Hematopoietic multipotent progenitor cell treated with erythropoietin and hydrocortisone succinate and interleukin-3 and kit ligand, for 15 days (in vitro differentiated cells): ENCODE measurements at regions not wholly inside any gene's neighbourhood (a gene's known extent, or its start where the extent isn't known, plus 50 kb on each side); places are given as distances from the start of the nearest gene placed in this dataset.
"Not testable (repeated sequence)": the region's sequence is repeated elsewhere in the genome, so short reads cannot be mapped to it uniquely, and the experiment has no call there.

Experiments
- DNase-seq: peaks from one replicate; pipeline ENCODE4 v3.0.0-alpha.2; 2015; ENCODE audit warnings: low spot score

DNA sequence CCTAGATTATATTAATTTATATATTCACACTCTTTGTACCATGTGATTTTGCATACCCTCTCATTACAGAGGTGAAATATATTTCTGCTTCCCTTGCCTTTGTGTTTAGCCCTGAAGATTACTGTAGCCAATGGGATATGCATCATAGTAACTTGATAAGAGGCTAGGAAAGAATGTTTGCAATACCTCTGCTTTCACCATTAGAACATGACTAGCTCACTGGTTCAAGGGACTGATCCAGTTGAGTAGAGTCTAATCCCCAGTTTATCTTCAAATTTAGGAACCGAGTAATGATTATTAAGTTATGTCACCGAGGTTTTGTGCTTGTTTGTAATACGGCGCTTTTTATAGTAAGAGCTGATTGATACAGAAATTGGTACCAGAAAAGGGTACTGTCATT is 552.6 kb upstream of the GJE1 start:
- DNase-seq = no peak

DNA sequence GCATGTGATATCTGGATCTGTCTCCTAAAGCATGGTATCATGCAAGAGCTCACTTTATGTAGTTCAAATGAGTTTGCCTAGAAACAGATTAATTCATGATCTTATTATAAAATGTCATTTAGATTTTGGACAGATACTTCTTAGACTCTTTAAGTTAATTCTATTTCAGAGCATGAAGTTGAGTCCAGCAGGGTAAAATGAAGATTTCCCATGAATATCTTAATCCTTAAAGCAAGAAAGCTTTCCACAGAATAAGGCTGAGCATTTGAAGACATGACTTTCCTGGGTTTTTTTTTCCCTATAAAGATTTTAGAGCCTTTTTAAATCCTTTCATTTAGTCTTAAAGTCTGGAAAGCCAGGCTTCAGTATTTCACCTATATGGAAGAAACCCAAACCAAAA is 556.0 kb upstream of the GJE1 start:
- DNase-seq = no peak

DNA sequence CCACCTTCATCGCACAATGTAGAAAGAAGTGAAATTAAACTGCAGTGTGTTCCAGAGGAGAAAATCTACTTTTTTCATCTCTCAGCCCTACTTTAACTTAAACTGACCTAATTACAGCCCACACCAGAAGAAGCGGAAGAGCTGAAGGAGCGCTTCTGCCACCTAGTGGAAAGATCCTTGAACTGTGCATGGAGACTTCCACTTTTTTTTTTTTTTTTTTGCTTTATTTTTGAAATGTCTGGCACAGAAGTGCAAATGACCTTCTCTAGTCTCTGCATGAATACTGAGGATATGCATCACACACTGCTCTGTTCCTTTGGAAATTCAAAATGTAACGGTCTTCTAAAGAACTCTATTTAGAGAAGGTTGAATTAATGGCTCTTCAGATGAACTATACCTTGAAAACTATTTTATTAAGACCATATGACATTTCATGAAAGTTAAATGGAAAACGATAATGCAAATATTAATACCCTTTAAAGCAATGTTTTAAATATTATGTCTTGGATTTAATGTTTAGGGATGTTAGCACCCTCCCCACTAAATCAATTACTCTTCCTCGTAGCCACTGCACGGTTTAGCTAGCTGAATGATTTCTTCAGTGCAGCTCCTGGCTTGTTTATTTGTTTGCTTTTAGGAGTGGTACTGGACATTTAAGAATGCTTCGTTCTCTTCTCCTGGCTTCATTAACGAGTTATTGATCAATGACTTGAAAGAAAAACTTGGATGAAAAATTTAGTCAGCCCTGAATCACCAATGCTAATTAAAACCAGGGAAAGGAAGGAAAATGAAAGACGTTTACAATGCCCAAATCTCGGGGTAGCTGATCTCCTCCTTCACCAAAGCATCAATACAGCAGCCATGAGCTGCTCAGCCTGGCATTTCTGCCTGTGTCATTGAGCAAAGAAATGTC is 569.6 kb upstream of the GJE1 start:
- peak; percentile 35 for DNase-seq

DNA sequence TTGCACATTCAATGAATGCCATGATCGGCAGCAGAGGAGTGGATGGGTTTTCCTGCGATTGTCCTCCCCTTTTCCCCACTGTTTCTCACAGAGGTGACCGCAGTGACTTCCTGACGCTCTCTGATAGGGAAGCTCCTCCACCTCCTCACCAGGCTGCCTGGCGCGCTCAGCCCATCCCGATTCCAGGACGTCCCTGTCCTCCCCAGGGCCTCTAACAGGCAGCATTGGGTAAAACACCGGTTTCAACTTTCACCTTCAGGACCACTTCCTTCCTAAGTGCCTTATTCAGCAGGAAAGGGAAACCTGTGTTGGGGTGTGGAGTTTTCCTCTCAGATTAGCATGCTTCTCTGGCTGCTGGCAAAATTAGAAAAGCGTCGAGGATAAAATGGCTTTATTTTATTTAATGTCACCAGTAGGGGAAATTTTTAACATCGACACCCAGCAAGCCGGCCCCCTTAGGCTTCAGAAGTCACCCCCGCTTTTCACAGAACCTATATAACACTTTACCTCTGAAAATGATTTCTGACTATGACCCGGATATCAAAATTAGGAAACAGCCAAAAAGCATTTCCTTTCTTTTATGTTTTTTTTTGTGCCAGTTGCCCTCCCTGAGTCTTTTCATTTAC is 570.4 kb upstream of the GJE1 start:
- no peak for DNase-seq

DNA sequence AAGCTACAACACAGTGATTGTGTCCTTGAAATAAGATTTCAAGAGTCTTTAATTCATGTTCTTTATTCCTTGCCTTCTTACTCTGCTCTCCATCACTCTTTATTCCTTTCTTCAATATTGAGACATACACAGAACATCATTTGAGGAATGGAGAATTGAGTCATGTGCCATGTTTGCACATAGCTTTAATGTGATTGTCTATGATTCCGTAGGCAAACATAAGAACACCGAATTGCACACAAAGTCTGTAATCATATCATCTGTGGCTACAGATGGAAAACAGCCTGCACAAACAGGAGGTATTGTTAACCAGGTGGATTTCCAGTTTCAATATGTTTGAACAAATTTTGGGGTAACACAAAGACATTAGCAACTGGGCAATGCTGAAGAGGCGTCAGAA is 571.6 kb upstream of the GJE1 start:
- DNase-seq = no peak

DNA sequence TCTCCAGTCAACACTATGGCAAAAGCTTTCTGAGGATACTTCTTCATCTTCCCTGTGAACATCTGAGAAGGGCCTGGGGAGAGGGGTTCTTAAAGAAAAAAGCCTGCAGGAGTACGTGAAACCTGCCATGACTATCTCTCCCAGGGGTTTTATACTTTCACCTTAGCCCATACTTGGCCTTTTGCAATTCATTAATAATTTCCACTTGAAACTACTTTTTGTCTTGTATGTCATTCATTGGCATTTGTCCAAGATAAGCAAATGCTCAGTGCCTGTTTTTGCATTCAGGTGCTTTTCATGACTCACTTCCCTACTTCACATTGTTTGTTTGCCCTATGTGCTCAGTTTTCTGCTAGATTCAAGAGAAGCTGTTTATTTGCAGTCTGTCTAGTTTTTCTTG is 580.3 kb upstream of the GJE1 start:
- DNase-seq = no peak

DNA sequence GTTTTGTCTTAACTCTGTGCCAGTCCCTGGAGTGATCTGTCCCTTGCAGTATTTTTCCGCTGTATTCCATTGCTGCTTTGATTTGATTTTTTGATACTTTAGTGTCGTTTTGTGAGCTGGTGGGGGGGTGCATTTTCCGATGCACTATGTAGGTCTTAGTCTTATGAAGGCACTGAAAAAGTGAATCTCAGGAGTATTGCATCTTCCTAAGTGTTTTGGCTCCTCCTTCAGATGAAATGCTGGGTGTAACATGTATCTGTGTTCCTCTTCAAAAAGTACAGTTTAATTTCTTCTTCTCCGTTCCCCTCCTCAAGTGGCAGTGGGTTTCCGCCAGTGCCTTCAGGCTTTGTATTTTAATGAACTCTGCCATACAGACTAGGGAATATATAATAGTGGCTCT is 580.7 kb upstream of the GJE1 start:
- DNase-seq = no peak

DNA sequence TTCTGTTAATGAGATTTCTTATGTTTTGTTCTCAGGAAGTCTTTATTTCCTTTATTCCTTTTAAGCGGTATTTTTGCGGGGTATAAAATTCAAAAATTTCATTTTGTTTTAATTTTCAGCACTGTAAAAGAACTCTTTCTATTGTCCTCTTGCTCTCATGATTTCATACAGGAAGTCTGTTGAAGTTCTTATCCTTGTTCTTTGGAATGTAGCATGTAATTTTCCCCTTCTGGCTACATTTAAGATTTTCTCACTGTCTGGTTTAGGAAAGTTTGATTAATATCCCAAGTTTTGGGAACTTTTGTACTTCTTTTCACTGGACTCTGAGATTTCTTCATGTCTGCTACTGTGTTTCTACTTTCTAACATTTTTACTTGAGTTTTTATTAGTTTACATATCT is 581.4 kb upstream of the GJE1 start:
- no peak for DNase-seq

DNA sequence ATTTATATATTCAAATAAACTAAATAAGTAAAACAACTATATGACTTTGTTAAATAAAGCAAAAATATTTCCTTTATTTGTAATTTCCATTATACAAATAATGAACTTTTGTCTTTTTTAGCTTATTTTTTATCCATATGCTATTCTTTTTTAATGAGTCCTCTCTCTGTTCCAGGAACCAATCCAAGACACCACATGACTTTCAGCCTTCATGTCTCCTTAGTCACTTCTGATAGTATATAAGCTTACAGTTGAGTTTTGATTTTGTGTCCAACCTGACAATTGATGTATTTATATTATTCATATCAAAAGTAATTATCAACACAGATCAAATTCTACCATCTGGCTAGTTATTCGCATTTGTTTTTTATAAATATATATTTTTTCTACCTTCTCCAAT is 582.3 kb upstream of the GJE1 start:
- no peak for DNase-seq

DNA sequence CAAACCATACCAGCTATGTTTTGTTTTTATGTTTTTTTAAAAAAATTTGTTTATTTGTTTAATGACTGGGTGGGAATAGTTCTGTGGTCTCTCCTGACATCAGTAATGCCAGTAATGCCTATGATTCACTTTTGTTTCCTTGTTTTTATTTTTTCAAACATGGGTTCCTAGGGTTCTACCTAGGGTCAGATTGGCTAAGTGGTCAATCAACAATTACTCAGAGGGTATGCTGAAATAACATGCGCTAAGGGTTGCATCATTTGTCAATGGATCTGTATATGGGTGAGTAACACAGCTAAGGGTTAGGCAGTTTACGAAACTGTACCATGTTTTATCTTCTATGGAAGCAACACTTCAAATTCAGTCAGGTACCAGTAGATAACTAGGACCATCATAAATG is 583.8 kb upstream of the GJE1 start:
- no peak for DNase-seq

DNA sequence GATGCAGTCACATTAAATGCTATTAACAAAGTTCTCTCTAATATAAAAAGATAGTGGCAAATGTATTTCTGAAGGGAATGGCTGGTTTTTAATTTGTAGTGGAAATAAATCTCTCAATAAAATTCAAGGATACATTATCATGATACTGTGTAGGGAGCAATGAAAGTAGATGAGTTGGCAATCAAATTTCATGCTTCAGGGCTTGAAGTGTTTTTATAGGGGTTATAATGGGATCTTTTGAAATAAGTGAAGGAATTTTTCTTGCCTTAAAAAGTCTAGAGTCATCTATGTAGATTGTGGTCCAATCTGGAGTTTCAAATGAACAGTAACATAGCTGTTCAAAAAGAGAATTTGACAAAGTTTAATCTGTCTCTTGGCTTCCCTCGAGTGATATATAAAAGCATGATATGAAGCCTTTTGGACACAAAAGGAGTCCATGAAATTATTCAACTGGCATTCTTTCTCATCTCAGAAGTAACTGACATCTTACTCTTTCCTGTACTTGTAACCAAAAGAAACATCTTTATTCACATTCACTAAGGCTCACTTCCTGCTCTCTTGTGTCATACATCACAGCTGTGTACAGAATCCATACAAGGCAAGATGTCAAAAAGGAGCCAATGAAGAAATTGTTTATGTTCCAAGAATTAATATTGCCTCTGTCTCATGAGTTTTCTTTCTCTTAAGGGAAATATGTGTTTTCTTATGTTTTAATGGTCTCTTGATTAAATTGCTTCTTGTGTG is 591.0 kb upstream of the GJE1 start:
- no peak for DNase-seq

DNA sequence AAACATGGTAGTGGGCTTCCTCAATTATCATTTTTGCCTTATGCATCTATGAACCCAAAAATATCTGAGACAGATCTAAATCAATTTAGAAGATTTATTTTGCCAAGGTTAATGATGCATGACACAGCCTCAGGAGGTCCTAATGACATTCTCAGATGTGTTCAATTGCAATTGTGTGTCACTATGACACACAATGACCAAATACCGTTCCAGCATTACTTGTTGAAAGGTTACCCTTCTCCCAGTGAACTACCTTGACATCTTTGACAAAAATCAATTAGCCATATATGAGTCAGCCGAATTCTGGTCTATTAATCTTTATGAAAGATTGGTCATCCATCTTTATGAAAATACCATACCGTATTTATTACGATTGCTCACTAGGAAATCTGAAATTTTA is 592.5 kb upstream of the GJE1 start:
- no peak for DNase-seq

DNA sequence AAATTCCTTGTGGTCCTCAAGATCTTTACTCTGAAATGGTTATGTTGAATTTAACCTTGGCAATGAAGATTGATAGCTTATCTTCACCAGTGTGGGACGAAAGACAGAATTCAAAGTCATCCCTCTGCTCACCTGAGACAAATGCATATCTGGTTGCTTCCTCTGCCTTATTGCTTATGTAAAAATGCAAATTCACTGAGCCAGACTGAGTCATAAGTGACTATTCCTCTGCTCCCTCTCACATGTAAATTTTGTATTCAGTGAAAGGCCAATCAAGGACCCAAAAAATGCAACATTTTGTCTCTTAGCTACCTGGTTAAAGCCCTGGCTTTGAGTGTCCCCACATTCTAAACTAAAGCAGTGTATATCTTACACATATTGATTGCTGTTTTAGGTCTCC is 593.1 kb upstream of the GJE1 start:
- DNase-seq = no peak

DNA sequence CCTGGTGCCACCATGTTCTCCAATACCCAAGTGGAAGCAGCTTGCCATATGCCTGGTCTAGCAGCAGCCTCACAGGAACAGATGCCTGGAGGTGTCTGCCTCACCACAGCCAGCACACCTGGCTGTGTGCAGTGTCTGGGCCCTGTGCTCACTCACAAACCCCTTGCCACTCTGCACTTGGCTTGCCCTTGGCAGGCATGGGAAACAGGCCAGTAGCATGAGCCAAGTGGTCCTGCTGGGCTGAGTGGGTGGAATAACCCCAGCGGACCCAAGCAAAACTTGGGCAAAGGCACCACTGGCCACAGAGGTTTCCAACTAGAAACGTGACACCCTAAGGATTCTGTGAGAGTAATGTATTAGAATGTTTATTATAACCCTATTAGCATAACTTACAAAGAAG is 600.5 kb upstream of the GJE1 start:
- no peak for DNase-seq

DNA sequence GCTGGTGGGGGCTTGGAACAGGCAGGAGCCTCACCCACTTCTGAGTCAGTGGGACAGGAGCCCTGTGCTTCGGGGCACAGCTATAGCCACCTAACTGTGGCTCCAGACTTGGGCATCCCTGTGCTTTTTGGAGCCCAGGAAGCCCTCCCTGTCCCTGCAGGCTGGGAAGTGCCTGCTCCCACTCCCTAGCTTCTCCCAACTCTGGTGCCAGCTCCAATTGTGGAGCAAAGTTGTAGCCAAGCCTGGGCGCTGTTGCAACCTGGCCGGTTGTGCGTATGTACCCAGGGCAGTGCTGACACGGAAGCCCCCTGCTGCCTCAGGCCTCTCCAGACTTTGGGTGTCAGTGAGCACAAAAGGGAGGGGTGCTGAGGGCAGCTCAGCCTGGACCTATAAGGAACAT is 601.7 kb upstream of the GJE1 start:
- no peak for DNase-seq

DNA sequence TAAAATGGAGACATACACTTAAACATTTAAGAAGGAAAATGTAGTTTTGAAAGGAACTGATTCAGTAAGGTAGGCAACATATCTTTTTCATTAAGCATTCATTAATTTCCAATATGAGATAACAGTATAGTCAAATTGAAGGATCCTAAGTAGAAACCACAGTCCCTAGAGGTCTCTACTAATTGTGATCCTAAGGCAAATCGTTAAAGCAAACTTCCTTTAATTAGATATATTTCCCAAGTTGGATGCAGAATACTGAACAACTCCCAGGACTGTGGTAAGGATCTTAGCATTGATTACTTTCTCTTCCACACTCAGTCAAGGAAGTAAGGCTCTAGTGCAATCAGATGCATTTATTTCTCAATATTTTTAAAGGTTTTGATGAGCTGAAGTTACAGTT is 604.1 kb upstream of the GJE1 start:
- no peak for DNase-seq

DNA sequence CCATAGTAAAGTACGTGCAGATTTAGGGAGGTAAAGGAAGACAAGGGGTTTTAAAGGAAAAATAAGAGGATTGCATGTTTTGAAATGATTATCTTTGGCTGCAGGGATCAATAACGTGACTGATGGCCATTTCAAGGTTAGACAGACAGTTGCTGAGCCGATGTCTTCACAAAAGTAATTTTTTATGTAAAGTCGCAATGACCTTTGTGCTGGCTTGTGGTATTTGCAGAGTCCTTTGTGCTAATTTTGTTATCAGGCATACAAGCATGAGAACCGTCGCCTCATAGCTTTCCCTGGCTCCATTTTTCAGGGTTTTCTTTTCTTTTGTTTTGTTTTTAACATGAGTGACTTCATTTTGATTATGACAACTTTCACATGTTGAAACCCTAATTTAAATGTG is 605.7 kb upstream of the GJE1 start:
- DNase-seq = no peak

DNA sequence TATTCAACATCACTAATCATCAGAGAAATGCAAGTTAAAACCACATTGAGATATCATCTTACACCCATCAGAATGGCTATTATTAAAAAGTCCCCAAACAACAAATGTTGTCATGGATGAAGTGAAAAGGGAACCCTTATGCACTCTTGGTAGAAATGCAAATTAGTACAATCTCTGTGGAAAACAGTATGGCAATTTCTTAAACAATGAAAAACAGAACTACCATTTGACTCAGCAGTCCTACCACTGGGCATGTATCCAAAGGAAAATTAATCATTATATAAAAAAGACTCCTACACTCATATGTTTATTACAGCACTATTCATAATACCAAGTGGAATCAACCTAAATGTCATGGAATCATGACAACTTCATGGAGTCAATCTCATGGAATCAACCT is 611.3 kb upstream of the GJE1 start:
- no peak for DNase-seq

DNA sequence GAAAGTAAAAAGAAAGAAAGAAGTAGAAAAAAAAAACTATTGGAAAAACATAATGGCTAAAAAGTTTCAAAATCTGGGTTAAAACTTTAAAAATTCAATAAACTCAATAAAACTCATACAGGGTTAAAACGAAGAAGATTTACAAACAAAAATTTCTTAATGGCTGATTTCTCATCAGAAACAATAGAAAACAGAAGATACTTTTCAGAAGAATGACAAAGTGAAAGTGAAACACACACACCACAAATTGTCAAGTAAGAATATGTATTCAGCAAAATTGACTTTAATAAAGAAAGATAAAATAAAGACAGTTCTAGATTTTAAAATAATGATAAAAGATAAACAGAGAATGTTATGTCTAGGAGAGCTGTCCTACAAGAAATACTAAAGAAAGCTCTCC is 618.9 kb upstream of the GJE1 start:
- DNase-seq = no peak

DNA sequence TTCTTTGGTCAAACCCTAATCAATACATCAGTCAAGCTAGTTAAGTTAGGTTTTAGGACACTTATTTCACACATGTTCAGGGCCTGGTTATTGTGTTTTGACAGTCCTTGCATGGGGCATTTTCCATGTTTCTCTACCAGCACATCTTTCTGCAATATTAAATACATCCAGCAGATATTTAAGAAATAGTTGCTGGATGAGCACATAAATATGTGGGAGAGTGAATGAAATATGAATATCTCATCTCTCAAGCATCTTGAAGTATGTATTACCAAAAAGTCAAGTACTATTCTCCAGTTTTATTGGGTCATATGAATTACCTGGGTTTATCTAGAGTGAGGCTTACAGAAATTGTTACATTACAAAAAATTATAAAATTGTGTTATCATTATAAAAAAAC is 621.9 kb upstream of the GJE1 start:
- no peak for DNase-seq

DNA sequence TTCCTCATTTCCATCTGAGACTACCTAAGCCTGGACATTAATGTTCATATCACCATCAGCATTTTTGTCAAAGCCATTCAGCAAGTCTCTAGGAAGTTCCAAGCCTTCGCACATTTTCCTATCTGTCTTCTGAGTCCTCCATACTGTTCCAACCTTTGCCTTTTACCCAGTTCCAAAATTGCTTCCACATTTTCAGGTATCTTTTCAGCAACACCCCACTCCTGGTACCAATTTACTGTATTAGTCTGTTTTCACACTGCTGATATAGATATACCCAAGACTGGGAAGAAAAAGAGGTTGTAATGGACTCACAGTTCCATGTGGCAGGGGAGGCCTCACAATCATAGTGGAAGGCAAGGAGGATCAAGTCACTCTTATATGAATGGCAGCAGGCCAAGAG is 626.7 kb upstream of the GJE1 start:
- DNase-seq = not testable (repeated sequence)

DNA sequence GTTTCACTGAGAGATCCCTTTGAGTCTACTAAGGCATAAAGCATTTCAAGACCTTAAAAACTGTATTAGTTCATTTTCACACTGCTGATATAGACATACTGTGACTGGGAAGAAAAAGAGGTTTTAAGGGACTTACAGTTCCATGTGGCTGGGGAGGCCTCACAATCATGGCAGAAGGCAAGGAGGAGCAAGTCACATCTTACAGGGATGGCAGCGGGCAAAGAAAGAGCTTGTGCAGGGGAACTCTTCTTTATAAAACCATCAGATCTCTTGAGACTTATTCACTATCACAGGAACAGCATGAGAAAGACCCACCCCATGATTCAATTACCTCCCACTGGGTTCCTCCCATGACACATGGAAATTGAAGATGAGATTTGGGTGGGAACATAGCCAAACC is 628.4 kb upstream of the GJE1 start:
- DNase-seq = not testable (repeated sequence)

DNA sequence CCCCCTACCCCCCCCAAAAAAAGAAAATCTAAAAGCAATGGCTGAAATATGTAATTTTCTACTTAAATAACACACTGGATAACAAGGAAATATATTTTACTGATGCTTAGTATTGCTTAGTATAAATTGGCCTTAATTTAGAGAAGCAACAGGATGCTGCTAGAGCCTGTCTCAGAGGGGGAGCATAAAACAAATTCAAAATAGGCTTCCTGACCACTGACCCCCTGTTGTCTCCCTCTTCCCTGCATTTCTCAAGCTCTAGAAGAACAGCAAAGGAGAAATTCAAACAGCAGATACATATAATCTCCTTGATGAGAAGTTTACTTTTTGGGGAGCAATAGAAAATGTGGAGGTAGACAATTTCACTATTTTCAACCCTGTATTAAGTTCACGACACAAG is 631.1 kb upstream of the GJE1 start:
- DNase-seq = no peak
